ENCODE measurements at regions not wholly inside any gene's neighbourhood (a gene's known extent, or its start where the extent isn't known, plus 50 kb on each side); places are given as distances from the start of the nearest gene placed in this dataset.

- H3K27me3 ChIP-seq (ENCODE audit: control insufficient read depth, insufficient read depth, low read length) = no peaks in the 10 kb centered on the region
- no peak overlapping the region for H3K9ac ChIP-seq (ENCODE audit: low read depth, low read length)
- no peak overlapping the region for H2AK5ac ChIP-seq (ENCODE audit: low read depth, low read length)
- dilution Hi-C loops (cut with HindIII; ENCODE audit: low sequenced_read_pairs, unreplicated experiment) (no loop called here), in situ Hi-C loops (cut with MboI; ENCODE audit: low sequenced_read_pairs) (no loop called here), intact Hi-C loops (cut with micrococcal nuclease) (no loop called here)
- H4K91ac ChIP-seq (ENCODE audit: insufficient read depth, low read depth, low read length) = no peak overlapping the region
- H4K20me1 ChIP-seq (ENCODE audit: insufficient read depth, low read length) = no peaks in the 10 kb centered on the region
- no peaks in the 10 kb centered on the region for H3K79me1 ChIP-seq (ENCODE audit: low read depth in 1 of 2, low read length in 2 of 2)
- H3K56ac ChIP-seq (ENCODE audit: extremely low read depth, insufficient read depth, low read length) = no peak overlapping the region
- H3K4ac ChIP-seq (ENCODE audit: low read depth, low read length) = no peak overlapping the region
- H3K23ac ChIP-seq (ENCODE audit: low read depth, low read length) = no peak overlapping the region
- ATAC-seq (ENCODE audit: low read depth) = no peak
- no peak overlapping the region for H2BK15ac ChIP-seq (ENCODE audit: low read depth, low read length)
- H4K5ac ChIP-seq (ENCODE audit: low read depth, low read length) = no peak overlapping the region
- H2AK9ac ChIP-seq (replicated peaks; ENCODE audit: low read depth, low read length, poor library complexity) = no peak overlapping the region
- H3K9me1 ChIP-seq (ENCODE audit: insufficient read depth, low read length) = no peaks in the 10 kb centered on the region
- no peak overlapping the region for H3K18ac ChIP-seq (ENCODE audit: low read depth, low read length)
- WGBS, 2 experiments (ENCODE audit: extremely low coverage in 2 of 2, insufficient read length in 1 of 2) = no CpG with 5 or more reads among the region's 2 CpGs
- H2BK20ac ChIP-seq (ENCODE audit: low read depth, low read length) = no peak overlapping the region
- H4K8ac ChIP-seq (ENCODE audit: low read depth in 2 of 2, low read length in 2 of 2) = no peak overlapping the region
- H3K4me3 ChIP-seq (ENCODE audit: insufficient read depth, low read depth, low read length) = no peak overlapping the region
- no peak for DNase-seq
- TF ChIP-seq RCOR1 (IDR thresholded peaks at IDR 0.05; ENCODE audit: insufficient replicate concordance, low read length) (no peak), CEBPB (IDR thresholded peaks at IDR 0.05; ENCODE audit: low read depth, low read length) (no peak), POLR2A (IDR thresholded peaks at IDR 0.05; ENCODE audit: low read depth, low read length) (no peak), MXI1 (IDR thresholded peaks at IDR 0.05; ENCODE audit: borderline replicate concordance, low read depth, low read length) (no peak), RAD21 (IDR thresholded peaks at IDR 0.05; ENCODE audit: low read length) (no peak), CHD1 (IDR thresholded peaks at IDR 0.05; ENCODE audit: low read depth, low read length) (no peak), FOS (IDR thresholded peaks at IDR 0.05; ENCODE audit: low read depth, low read length) (no peak), CTCF (conservative IDR thresholded peaks at IDR 0.05; ENCODE audit: low read depth, low read length) (no peak), RFX5 (IDR thresholded peaks at IDR 0.05; ENCODE audit: low read depth, low read length) (no peak), SMC3 (IDR thresholded peaks at IDR 0.05; ENCODE audit: low read depth, low read length) (no peak), BHLHE40 (IDR thresholded peaks at IDR 0.05; ENCODE audit: low read depth, low read length) (no peak), NFE2L2 (IDR thresholded peaks at IDR 0.05; ENCODE audit: low read depth, low read length) (no peak), ELK1 (IDR thresholded peaks at IDR 0.05; ENCODE audit: borderline replicate concordance, low read depth, low read length) (no peak), USF2 (IDR thresholded peaks at IDR 0.05; ENCODE audit: low read depth, low read length) (no peak), MAZ (IDR thresholded peaks at IDR 0.05; ENCODE audit: borderline replicate concordance, low read depth, low read length) (no peak), MAFK (IDR thresholded peaks at IDR 0.05; ENCODE audit: low read depth, low read length) (no peak)
- H2BK5ac ChIP-seq (ENCODE audit: low read depth, low read length, poor library complexity, severe bottlenecking) = no peak overlapping the region
- peaks cover 3% of the 10 kb centered on the region; the same call in 1 of the 2 replicates for H3K9me3 ChIP-seq (ENCODE audit: control insufficient read depth, insufficient read depth, low read length)
- no peaks in the 10 kb centered on the region for H3K36me3 ChIP-seq (ENCODE audit: control insufficient read depth, insufficient read depth, low read length)
- H3K27ac ChIP-seq (ENCODE audit: insufficient read depth, low read length) = no peak overlapping the region
- H3K4me1 ChIP-seq (ENCODE audit: control insufficient read depth, insufficient read depth, low read length) = no peaks in the 10 kb centered on the region
- no peak overlapping the region for H2BK120ac ChIP-seq (ENCODE audit: low read depth, low read length)
- no peak overlapping the region for H3K14ac ChIP-seq (replicated peaks; ENCODE audit: low read depth, low read length)
- CTCF ChIA-PET = no interaction called here
- POLR2A ChIA-PET (ENCODE audit: unreplicated experiment) = no interaction called here
- no TSS peak for BruUV-seq (replicated peaks)
- no peak overlapping the region for H2AFZ ChIP-seq (replicated peaks; ENCODE audit: low read length, poor library complexity)
- no peak overlapping the region for H3K4me2 ChIP-seq (ENCODE audit: low read depth, low read length)
These were observed 294.3 kb downstream of the KCNJ3 start for GRCh38 chr2:154992826-154993225.

Data from IMR-90 (cell line).